ENCODE measurements at regions not wholly inside any gene's neighbourhood (a gene's known extent, or its start where the extent isn't known, plus 50 kb on each side); places are given as distances from the start of the nearest gene placed in this dataset.

DNA sequence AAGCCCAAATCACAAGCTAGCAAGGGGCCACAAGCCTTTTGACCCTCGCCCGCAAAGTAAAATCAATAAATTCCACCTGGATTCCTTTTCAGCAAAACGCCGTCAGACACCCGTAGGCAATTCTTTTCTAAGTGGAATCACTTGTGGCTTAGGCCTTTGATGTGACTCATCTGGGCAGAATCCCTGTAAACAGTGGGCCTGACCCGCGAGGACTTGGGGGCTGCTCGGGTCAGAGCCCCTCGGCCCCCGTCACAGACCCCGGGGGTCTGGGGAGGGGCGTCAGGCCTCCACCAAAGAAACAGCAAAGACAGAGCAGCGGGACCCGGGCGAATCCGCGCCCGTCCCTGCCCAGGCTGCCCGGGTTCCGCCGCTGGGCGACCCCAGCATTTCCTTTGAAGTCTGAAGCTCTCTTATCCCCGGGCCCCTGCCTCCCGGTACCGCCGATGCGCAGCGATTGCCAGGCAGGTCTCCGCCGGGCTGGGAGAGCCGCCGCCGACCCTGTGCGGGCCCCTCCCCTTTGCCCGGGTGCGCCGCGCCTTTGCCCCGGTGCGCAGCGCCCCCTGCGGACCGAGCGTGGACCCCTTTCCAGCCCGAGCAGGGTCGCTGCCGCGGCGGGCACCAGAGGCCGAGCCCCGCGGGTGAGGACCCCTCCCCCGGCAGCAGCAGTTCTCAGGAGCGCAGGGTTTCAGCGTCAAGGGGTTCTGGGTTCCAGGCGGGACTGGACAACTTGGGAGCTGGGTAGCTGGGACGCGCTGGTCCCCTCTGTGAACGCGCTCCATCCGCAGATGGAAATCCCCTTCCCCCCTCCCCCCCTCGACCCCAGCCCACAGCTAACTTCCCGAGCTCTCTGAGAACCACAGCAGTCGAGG is 178.3 kb downstream of the UACA start:
- DNase-seq (peak in 4 of 5 donors; percentile 72 to 81 (median 76)), FAIRE-seq (no peak)
- no peaks in the 10 kb centered on the region for H3K4me1 ChIP-seq (ENCODE audit: control insufficient read depth in 2 of 3, insufficient read depth in 2 of 3, low read depth in 1 of 3, low read length in 3 of 3)
- H3K9ac ChIP-seq (ENCODE audit: low read length in 3 of 3) = no peak overlapping the region
- TF ChIP-seq, protein P1, sequence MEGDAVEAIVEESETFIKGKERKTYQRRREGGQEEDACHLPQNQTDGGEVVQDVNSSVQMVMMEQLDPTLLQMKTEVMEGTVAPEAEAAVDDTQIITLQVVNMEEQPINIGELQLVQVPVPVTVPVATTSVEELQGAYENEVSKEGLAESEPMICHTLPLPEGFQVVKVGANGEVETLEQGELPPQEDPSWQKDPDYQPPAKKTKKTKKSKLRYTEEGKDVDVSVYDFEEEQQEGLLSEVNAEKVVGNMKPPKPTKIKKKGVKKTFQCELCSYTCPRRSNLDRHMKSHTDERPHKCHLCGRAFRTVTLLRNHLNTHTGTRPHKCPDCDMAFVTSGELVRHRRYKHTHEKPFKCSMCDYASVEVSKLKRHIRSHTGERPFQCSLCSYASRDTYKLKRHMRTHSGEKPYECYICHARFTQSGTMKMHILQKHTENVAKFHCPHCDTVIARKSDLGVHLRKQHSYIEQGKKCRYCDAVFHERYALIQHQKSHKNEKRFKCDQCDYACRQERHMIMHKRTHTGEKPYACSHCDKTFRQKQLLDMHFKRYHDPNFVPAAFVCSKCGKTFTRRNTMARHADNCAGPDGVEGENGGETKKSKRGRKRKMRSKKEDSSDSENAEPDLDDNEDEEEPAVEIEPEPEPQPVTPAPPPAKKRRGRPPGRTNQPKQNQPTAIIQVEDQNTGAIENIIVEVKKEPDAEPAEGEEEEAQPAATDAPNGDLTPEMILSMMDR (IDR thresholded peaks at IDR 0.05; ENCODE audit: borderline replicate concordance, extremely low read depth, insufficient read depth) = peak; percentile 22
- no peak overlapping the region for H3K27ac ChIP-seq (ENCODE audit: low read depth in 2 of 2, low read length in 2 of 2)
- no peaks in the 10 kb centered on the region for H3K27me3 ChIP-seq (ENCODE audit: control insufficient read depth, insufficient read depth, low read length)
- H3K36me3 ChIP-seq (ENCODE audit: control insufficient read depth in 2 of 3, insufficient read depth in 3 of 3, low read length in 3 of 3) = no peaks in the 10 kb centered on the region
- intact Hi-C loops (cut with DNase I) = no loop called here
- H3K9me3 ChIP-seq (ENCODE audit: control insufficient read depth in 2 of 3, insufficient read depth in 1 of 3, low read length in 3 of 3) = no peaks in the 10 kb centered on the region
- no peak overlapping the region for H3K4me3 ChIP-seq (ENCODE audit: low read length in 3 of 3)

GRCh38 chr15:70584441-70584837 is 178.9 kb downstream of the UACA start:
- no peaks in the 10 kb centered on the region for H3K36me3 ChIP-seq (ENCODE audit: control insufficient read depth in 2 of 3, insufficient read depth in 3 of 3, low read length in 3 of 3)
- FAIRE-seq (no peak), DNase-seq (peak in 1 of 5 donors; percentile 9)
- no peak overlapping the region for H3K9ac ChIP-seq (ENCODE audit: low read length in 3 of 3)
- H3K9me3 ChIP-seq (ENCODE audit: control insufficient read depth in 2 of 3, insufficient read depth in 1 of 3, low read length in 3 of 3) = no peaks in the 10 kb centered on the region
- no peak overlapping the region for H3K27ac ChIP-seq (ENCODE audit: low read depth in 2 of 2, low read length in 2 of 2)
- TF ChIP-seq, protein P1 (IDR thresholded peaks at IDR 0.05; ENCODE audit: borderline replicate concordance, extremely low read depth, insufficient read depth) = no peak
- H3K4me1 ChIP-seq (ENCODE audit: control insufficient read depth in 2 of 3, insufficient read depth in 2 of 3, low read depth in 1 of 3, low read length in 3 of 3) = no peaks in the 10 kb centered on the region
- intact Hi-C loops (cut with DNase I) = no loop called here
- H3K27me3 ChIP-seq (ENCODE audit: control insufficient read depth, insufficient read depth, low read length) = no peaks in the 10 kb centered on the region
- no peak overlapping the region for H3K4me3 ChIP-seq (ENCODE audit: low read length in 3 of 3)

DNA sequence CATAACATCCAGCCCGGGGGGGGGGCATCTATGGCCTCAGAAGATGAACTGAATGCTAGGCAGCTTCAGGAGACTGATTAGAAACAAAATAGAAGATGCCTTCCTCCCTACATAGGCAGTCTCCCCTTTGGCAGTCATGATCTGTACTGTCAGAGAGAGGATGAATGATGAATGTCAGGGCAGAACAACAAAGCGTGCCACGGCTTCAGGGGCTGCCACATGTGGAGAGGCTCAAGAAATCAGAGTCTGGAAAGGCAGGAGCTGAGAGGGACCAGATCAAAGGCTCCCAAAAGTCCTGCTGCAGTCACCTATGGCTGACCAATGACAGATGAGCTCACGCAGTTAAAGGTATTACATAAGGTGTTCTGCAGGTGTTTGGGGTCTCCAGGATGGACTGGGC is 180.4 kb downstream of the UACA start:
- H3K27ac ChIP-seq (ENCODE audit: low read depth in 2 of 2, low read length in 2 of 2) = no peak overlapping the region
- no peak overlapping the region for H3K4me3 ChIP-seq (ENCODE audit: low read length in 3 of 3)
- peak in 2 of 5 donors; percentile 6 to 27 for DNase-seq
- intact Hi-C loops (cut with DNase I) = no loop called here
- no peaks in the 10 kb centered on the region for H3K4me1 ChIP-seq (ENCODE audit: control insufficient read depth in 2 of 3, insufficient read depth in 2 of 3, low read depth in 1 of 3, low read length in 3 of 3)
- no peaks in the 10 kb centered on the region for H3K9me3 ChIP-seq (ENCODE audit: control insufficient read depth in 2 of 3, insufficient read depth in 1 of 3, low read length in 3 of 3)
- no peaks in the 10 kb centered on the region for H3K27me3 ChIP-seq (ENCODE audit: control insufficient read depth, insufficient read depth, low read length)
- TF ChIP-seq, protein P1 (IDR thresholded peaks at IDR 0.05; ENCODE audit: borderline replicate concordance, extremely low read depth, insufficient read depth) = no peak
- no peak for FAIRE-seq
- H3K9ac ChIP-seq (ENCODE audit: low read length in 3 of 3) = no peak overlapping the region
- no peaks in the 10 kb centered on the region for H3K36me3 ChIP-seq (ENCODE audit: control insufficient read depth in 2 of 3, insufficient read depth in 3 of 3, low read length in 3 of 3)
